ENCODE measurements at regions not wholly inside any gene's neighbourhood (a gene's known extent, or its start where the extent isn't known, plus 50 kb on each side); places are given as distances from the start of the nearest gene placed in this dataset.
"Not testable (repeated sequence)": the region's sequence is repeated elsewhere in the genome, so short reads cannot be mapped to it uniquely, and the experiment has no call there.

DNA sequence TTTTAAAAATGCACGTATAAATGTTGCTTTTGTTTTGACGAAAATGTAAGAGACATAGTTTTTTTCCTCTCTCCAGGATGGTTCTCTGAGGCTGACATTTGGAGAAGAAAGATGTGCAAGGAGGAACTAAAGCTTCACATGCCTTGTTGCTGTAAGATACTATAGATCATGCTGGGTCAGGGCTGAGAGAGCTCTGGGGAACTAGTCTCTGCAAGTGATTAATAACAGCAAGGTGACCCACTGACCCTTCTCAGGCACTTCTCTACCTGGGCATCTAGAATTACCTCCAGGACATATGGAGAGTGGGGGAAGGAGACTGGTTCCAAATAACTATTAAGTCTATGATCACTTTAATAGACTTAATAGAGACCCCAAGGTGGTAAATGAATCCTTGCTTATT lies 246.0 kb downstream of the KBTBD8 start:
- Histone ChIP-seq H3K9me3 (ENCODE audit: low read length) (no peaks in the 10 kb centered on the region), H3K36me3 (ENCODE audit: insufficient read depth, low read length) (no peaks in the 10 kb centered on the region), H3K27ac (ENCODE audit: low read depth, low read length) (no peak overlapping the region), H3K27me3 (ENCODE audit: insufficient read depth, low read length, poor library complexity, severe bottlenecking) (no peaks in the 10 kb centered on the region), H3K4me3 (ENCODE audit: low read length) (no peak overlapping the region), H3K4me1 (ENCODE audit: insufficient read depth, low read length) (no peaks in the 10 kb centered on the region)
- H3K4me3 Mint-ChIP-seq, result no peak overlapping the region
- H3K9me3 Mint-ChIP-seq, result no peaks in the 10 kb centered on the region
- H3K27ac Mint-ChIP-seq, result no peak overlapping the region
- CTCF ChIA-PET, result no interaction called here
- no peaks in the 10 kb centered on the region for H3K27me3 Mint-ChIP-seq
- H3K36me3 Mint-ChIP-seq, result no peaks in the 10 kb centered on the region
- no peaks in the 10 kb centered on the region for H3K4me1 Mint-ChIP-seq
- POLR2A ChIA-PET, result no interaction called here
- DNase-seq, result no peak

DNA sequence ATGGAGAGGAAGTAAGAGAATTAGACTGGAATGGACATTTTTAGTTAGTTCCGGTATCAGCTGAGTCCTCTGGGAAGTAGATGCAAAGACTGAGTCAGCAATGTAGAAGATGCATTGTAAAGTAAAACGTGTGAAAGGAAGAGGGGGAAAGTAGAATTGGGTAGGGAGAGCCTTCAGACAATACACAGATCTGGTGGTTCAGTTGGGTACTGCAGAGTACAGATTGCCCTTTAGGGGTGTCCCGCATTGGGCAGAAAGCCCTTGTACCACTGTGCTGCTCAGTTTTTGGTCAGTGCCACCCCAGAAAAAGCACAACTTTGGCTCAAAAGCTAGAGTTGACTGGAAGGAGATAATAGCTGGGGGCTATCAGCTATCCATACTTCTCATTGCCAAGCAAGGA lies 247.4 kb downstream of the KBTBD8 start:
- H3K36me3 Mint-ChIP-seq, result peaks cover 0 to 1% (median 0%) of the 10 kb centered on the region in 3 donors
- H3K27me3 Mint-ChIP-seq, result no peaks in the 10 kb centered on the region
- no peak overlapping the region for H3K4me3 ChIP-seq (ENCODE audit: low read length)
- H3K9me3 ChIP-seq (ENCODE audit: low read length), result no peaks in the 10 kb centered on the region
- no peaks in the 10 kb centered on the region for H3K36me3 ChIP-seq (ENCODE audit: insufficient read depth, low read length)
- H3K27ac ChIP-seq (ENCODE audit: low read depth, low read length), result no peak overlapping the region
- no peak overlapping the region for H3K27ac Mint-ChIP-seq
- H3K27me3 ChIP-seq (ENCODE audit: insufficient read depth, low read length, poor library complexity, severe bottlenecking), result no peaks in the 10 kb centered on the region
- H3K4me1 ChIP-seq (ENCODE audit: insufficient read depth, low read length), result no peaks in the 10 kb centered on the region
- no peak for DNase-seq
- H3K4me3 Mint-ChIP-seq, result no peak overlapping the region
- ChIA-PET CTCF (no interaction called here), POLR2A (no interaction called here)
- no peaks in the 10 kb centered on the region for H3K9me3 Mint-ChIP-seq
- H3K4me1 Mint-ChIP-seq, result no peaks in the 10 kb centered on the region

DNA sequence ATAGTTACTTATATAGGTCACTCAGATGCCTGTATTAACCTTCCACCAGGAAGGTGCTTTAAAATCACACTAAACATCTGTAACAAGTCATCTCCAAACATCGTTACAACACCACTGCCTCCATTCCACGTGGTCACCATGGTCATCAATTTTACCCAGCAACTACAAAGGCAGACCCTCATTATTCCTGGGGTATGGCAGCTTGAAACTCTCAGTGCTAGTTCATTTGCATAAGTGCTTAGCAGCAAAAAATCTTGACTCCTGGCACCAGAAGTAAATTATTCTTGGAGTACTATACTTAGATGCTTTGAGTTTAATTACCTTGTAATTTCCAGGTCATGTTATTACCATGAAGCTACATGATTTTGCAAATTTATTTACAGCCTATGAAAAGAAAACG lies 250.6 kb downstream of the KBTBD8 start:
- DNase-seq, result no peak
- H3K9me3 ChIP-seq (ENCODE audit: low read length), result no peaks in the 10 kb centered on the region
- no peak overlapping the region for H3K4me3 Mint-ChIP-seq
- H3K36me3 Mint-ChIP-seq, result peaks cover 0 to 1% (median 0%) of the 10 kb centered on the region in 3 donors
- no peak overlapping the region for H3K4me3 ChIP-seq (ENCODE audit: low read length)
- H3K4me1 Mint-ChIP-seq, result no peaks in the 10 kb centered on the region
- ChIA-PET POLR2A (no interaction called here), CTCF (no interaction called here)
- no peaks in the 10 kb centered on the region for H3K27me3 ChIP-seq (ENCODE audit: insufficient read depth, low read length, poor library complexity, severe bottlenecking)
- H3K27ac Mint-ChIP-seq, result no peak overlapping the region
- no peaks in the 10 kb centered on the region for H3K36me3 ChIP-seq (ENCODE audit: insufficient read depth, low read length)
- no peak overlapping the region for H3K27ac ChIP-seq (ENCODE audit: low read depth, low read length)
- peaks cover 0 to 12% (median 4%) of the 10 kb centered on the region in 5 donors for H3K9me3 Mint-ChIP-seq
- no peaks in the 10 kb centered on the region for H3K27me3 Mint-ChIP-seq
- no peaks in the 10 kb centered on the region for H3K4me1 ChIP-seq (ENCODE audit: insufficient read depth, low read length)

DNA sequence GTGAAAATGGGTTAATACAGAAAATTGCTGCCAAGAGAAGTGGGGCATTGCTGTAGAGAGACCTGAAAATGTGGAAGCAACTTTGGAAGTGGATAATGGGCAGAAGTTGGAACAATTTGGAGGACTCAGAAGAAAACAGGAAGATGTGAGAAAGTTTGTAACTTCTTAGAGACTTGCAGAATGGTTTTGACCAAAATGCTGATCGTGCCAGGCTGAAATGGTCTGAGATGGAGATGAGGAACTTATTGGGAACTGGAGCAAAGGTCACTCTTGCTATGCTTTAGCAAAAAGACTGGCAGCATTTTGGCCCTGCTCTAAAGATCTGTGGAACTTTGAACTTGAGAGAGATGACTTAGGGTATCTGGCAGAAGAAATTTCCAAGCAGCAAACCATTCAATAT lies 254.8 kb downstream of the KBTBD8 start:
- H3K4me1 Mint-ChIP-seq; H3K27ac ChIP-seq (ENCODE audit: low read depth, low read length); H3K36me3 ChIP-seq (ENCODE audit: insufficient read depth, low read length); POLR2A ChIA-PET; H3K27ac Mint-ChIP-seq; H3K9me3 ChIP-seq (ENCODE audit: low read length); H3K27me3 Mint-ChIP-seq; H3K4me1 ChIP-seq (ENCODE audit: insufficient read depth, low read length); DNase-seq; CTCF ChIA-PET; H3K4me3 ChIP-seq (ENCODE audit: low read length); H3K36me3 Mint-ChIP-seq; H3K4me3 Mint-ChIP-seq; H3K27me3 ChIP-seq (ENCODE audit: insufficient read depth, low read length, poor library complexity, severe bottlenecking): not testable (repeated sequence)
- peaks cover 6 to 29% (median 11%) of the 10 kb centered on the region in 5 donors for H3K9me3 Mint-ChIP-seq

DNA sequence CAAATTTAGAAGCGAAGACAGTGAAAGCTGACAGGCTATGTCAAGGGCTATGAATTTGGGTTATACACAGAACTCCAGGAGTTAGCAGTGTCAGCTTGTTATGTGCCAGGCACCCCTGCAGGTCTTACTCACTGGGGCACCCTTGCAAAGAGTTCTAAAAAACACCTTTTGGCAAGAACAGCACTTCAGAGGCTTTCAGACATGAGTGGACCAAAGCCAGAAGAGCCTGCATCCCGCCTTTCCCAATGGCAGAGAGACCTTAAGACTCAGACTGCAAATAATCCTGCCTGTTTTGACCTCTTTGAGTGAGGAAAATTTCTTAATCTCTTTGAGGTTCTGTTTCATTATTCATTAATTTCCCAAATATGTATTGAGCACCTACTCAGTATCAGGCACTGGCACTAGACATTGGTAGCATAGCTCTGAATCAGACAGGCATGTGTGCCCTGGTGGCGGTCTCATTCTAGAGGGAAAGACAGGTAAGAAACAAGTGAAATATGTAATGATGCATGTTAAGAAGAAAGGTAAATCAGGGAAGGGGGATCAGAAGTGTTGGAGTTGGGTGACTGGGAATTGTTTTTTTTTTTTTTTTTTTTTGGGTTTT lies 280.0 kb downstream of the KBTBD8 start:
- Histone ChIP-seq H3K27me3 (ENCODE audit: insufficient read depth, low read length, poor library complexity, severe bottlenecking) (no peaks in the 10 kb centered on the region), H3K9me3 (ENCODE audit: low read length) (no peaks in the 10 kb centered on the region), H3K4me3 (ENCODE audit: low read length) (no peak overlapping the region), H3K4me1 (ENCODE audit: insufficient read depth, low read length) (no peaks in the 10 kb centered on the region), H3K36me3 (ENCODE audit: insufficient read depth, low read length) (no peaks in the 10 kb centered on the region), H3K27ac (ENCODE audit: low read depth, low read length) (no peak overlapping the region)
- H3K36me3 Mint-ChIP-seq, result peaks cover 0 to 5% (median 0%) of the 10 kb centered on the region in 3 donors
- H3K27me3 Mint-ChIP-seq, result peaks cover 3 to 5% of the 10 kb centered on the region in 2 donors
- ChIA-PET POLR2A (interaction anchor here (0.7 kb wide), 1 partner anchor 1450 kb away, joined by 8 read pairs; no protein-coding TSS in a partner anchor), CTCF (no interaction called here)
- H3K27ac Mint-ChIP-seq, result no peak overlapping the region
- no peaks in the 10 kb centered on the region for H3K4me1 Mint-ChIP-seq
- H3K9me3 Mint-ChIP-seq, result peaks cover 0 to 36% (median 27%) of the 10 kb centered on the region in 5 donors
- no peak overlapping the region for H3K4me3 Mint-ChIP-seq
- DNase-seq, result no peak

DNA sequence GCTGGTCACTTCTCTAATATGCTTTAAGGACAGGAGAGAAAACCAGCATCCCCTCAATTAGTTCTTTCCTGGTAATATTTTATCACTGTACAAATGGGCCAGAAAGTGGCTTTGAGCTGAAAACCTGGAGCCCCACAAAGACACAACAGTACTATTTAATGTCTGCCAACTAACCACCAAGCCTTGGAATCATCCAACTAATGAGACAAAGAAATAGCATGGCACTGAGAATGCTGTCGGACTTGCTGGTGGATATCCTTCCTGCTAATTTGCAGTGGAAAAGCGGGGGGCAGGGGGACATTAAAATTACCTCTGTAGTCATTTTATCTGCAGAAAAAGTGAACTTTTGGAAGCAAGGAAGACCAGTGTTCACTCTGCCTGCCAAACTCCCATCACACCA lies 288.5 kb downstream of the KBTBD8 start:
- Mint-ChIP-seq H3K4me1 (no peaks in the 10 kb centered on the region), H3K27ac (no peak overlapping the region), H3K4me3 (no peak overlapping the region), H3K9me3 (peaks cover 4 to 15% (median 9%) of the 10 kb centered on the region in 5 donors), H3K36me3 (no peaks in the 10 kb centered on the region), H3K27me3 (peaks cover 0 to 3% of the 10 kb centered on the region in 2 donors)
- Histone ChIP-seq H3K4me1 (ENCODE audit: insufficient read depth, low read length) (no peaks in the 10 kb centered on the region), H3K27me3 (ENCODE audit: insufficient read depth, low read length, poor library complexity, severe bottlenecking) (no peaks in the 10 kb centered on the region), H3K27ac (ENCODE audit: low read depth, low read length) (no peak overlapping the region), H3K4me3 (ENCODE audit: low read length) (no peak overlapping the region), H3K36me3 (ENCODE audit: insufficient read depth, low read length) (no peaks in the 10 kb centered on the region), H3K9me3 (ENCODE audit: low read length) (no peaks in the 10 kb centered on the region)
- ChIA-PET POLR2A (no interaction called here), CTCF (no interaction called here)
- no peak for DNase-seq

DNA sequence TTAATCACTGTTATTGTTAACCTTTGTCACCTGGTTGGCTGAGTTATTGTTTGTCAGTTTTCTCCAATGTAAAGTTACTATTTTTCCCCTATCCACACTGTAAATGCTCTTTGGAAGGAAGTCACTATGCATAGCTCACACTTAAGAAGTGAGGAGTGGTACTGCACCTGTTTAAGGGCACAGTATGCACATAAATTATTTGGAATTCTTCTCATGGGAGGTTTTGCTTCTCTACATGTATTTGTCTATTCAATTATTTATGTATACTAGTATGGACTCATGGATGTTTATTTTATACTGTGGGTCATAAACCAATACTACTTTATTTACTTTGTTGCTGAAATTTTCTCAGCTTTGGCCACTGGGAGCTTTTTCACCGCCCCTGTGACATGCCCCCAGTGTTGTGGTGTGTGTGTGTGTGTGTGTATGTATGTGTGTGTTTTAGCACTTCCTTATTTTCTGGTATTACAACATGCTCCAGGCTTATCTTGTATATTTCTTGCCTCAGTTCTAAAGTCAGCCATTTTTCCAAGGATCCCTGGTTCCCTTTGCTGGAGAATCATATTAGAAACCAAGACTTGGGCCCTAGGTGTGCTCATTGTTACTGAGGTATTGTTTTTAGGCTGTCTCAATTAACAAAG lies 290.5 kb downstream of the KBTBD8 start:
- no peaks in the 10 kb centered on the region for H3K4me1 Mint-ChIP-seq
- no peak overlapping the region for H3K4me3 ChIP-seq (ENCODE audit: low read length)
- no peaks in the 10 kb centered on the region for H3K4me1 ChIP-seq (ENCODE audit: insufficient read depth, low read length)
- DNase-seq, result no peak
- no peaks in the 10 kb centered on the region for H3K36me3 Mint-ChIP-seq
- H3K27ac Mint-ChIP-seq, result no peak overlapping the region
- POLR2A ChIA-PET, result no interaction called here
- no peak overlapping the region for H3K27ac ChIP-seq (ENCODE audit: low read depth, low read length)
- H3K9me3 Mint-ChIP-seq, result peaks cover 0 to 4% (median 1%) of the 10 kb centered on the region in 5 donors
- H3K36me3 ChIP-seq (ENCODE audit: insufficient read depth, low read length), result no peaks in the 10 kb centered on the region
- no peak overlapping the region for H3K4me3 Mint-ChIP-seq
- H3K9me3 ChIP-seq (ENCODE audit: low read length), result no peaks in the 10 kb centered on the region
- no peaks in the 10 kb centered on the region for H3K27me3 ChIP-seq (ENCODE audit: insufficient read depth, low read length, poor library complexity, severe bottlenecking)
- H3K27me3 Mint-ChIP-seq, result peaks cover 3% of the 10 kb centered on the region in 2 donors
- CTCF ChIA-PET, result no interaction called here

DNA sequence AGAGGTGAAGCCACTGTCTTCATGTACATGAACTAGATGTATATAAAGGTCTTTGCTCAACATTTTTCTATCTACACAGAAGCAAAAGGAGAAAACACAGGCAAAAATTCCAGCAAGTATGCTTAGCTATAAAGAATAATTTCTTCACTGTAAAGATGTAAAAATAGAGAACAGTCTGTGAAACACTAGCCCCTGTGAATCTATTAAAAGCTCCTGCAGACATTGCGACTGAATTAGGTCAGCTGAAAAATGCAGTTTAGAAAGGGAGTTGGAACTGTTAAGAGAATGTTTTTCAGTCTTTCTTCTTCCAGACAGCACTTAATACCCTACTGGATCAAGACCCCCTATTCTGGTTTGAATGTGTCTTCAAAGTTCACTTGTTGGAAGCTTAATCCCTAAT lies 291.5 kb downstream of the KBTBD8 start:
- H3K4me1 ChIP-seq (ENCODE audit: insufficient read depth, low read length), result no peaks in the 10 kb centered on the region
- no peak for DNase-seq
- H3K4me3 ChIP-seq (ENCODE audit: low read length), result no peak overlapping the region
- CTCF ChIA-PET, result no interaction called here
- POLR2A ChIA-PET, result no interaction called here
- peaks cover 3% of the 10 kb centered on the region in 2 donors for H3K27me3 Mint-ChIP-seq
- H3K9me3 Mint-ChIP-seq, result no peaks in the 10 kb centered on the region
- H3K27me3 ChIP-seq (ENCODE audit: insufficient read depth, low read length, poor library complexity, severe bottlenecking), result no peaks in the 10 kb centered on the region
- no peak overlapping the region for H3K4me3 Mint-ChIP-seq
- no peak overlapping the region for H3K27ac Mint-ChIP-seq
- no peaks in the 10 kb centered on the region for H3K36me3 ChIP-seq (ENCODE audit: insufficient read depth, low read length)
- H3K4me1 Mint-ChIP-seq, result no peaks in the 10 kb centered on the region
- H3K9me3 ChIP-seq (ENCODE audit: low read length), result no peaks in the 10 kb centered on the region
- H3K27ac ChIP-seq (ENCODE audit: low read depth, low read length), result no peak overlapping the region
- no peaks in the 10 kb centered on the region for H3K36me3 Mint-ChIP-seq

Measured in CD8-positive, alpha-beta memory T cell (primary cell).